ENCODE measurements at regions not wholly inside any gene's neighbourhood (a gene's known extent, or its start where the extent isn't known, plus 50 kb on each side); places are given as distances from the start of the nearest gene placed in this dataset.

DNA sequence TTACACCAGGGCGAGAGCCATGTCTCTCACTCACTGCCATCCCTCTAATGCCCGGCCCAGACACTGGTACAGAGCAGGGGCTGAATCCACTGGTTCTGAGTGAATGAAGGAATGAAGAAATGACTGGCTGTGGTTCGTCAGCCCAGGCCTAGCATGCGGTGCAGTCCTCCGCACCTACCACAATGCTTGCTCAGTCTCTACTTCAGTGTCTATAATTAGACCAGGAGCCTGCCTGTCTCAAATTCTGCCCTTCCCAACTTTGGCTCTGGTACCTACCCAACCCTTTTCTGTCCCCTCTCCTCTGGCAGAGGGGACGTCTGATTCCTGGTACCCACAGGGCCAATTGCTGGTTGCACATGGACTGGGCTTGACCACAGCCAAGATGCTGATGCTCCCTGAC, 118.2 kb upstream of the GRIK3 start:
- TF ChIP-seq, protein P1, sequence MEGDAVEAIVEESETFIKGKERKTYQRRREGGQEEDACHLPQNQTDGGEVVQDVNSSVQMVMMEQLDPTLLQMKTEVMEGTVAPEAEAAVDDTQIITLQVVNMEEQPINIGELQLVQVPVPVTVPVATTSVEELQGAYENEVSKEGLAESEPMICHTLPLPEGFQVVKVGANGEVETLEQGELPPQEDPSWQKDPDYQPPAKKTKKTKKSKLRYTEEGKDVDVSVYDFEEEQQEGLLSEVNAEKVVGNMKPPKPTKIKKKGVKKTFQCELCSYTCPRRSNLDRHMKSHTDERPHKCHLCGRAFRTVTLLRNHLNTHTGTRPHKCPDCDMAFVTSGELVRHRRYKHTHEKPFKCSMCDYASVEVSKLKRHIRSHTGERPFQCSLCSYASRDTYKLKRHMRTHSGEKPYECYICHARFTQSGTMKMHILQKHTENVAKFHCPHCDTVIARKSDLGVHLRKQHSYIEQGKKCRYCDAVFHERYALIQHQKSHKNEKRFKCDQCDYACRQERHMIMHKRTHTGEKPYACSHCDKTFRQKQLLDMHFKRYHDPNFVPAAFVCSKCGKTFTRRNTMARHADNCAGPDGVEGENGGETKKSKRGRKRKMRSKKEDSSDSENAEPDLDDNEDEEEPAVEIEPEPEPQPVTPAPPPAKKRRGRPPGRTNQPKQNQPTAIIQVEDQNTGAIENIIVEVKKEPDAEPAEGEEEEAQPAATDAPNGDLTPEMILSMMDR (IDR thresholded peaks at IDR 0.05) = no peak

- TF ChIP-seq, protein P1 (IDR thresholded peaks at IDR 0.05) = no peak
Measured at GRCh38 chr1:37153116-37154100, 119.1 kb upstream of the GRIK3 start.

DNA sequence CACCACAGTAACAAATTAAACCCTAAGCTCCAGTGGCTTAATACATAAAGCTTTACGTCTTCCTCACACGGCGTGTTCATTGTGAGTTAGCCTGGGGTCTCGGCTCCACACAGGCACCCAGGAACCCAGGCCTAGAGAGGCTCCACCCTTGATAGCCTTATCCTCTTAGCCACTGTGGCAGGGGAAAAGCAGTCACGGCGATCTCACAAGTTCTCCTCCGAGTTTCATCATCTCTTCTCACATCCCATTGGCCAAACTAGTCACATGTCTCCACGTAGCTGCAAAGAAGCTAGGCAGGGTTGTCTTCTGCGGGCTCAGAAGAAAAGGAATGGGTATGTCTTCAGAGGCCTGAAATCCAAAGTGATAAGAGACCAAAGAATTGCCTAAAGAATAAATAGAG, 122.3 kb upstream of the GRIK3 start:
- TF ChIP-seq, protein P1 (IDR thresholded peaks at IDR 0.05) = no peak

GRCh38 chr1:37157634-37158033, 123.3 kb upstream of the GRIK3 start:
- TF ChIP-seq, protein P1 (IDR thresholded peaks at IDR 0.05) = no peak

DNA sequence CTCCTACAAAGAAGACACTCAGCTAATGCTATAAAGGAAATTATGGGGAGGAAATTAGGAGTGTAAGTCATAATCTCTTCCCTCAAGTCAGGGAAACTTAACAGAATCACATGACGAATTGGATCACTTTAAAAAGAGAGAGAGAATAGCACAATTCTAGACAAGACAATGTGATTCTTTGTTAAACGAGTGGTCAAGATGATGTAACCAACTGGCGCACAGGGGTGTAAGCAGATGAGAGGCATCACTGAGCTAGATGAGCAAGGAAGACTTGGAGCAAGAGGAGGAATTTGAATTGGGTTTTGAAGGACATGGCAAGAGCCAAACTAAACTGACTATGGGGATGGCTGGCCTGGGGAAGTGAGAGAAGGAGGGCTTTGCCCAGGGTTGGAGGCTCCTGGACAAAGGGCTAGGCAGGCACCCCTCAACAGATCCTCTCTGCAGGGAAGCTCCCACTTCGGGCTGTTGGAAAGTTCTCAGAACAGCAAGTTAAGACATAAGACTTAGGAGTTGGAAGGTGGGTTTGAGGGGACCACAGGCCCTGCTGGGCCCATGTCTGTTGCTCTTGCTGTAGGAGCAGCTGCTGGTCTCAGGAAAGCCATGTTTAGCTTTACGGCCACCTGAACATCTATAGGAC, 123.9 kb upstream of the GRIK3 start:
- TF ChIP-seq, protein P1 (IDR thresholded peaks at IDR 0.05) = no peak

GRCh38 chr1:37159102-37159501, 124.8 kb upstream of the GRIK3 start:
- TF ChIP-seq, protein P1 (IDR thresholded peaks at IDR 0.05) = no peak

- TF ChIP-seq, protein P1 (IDR thresholded peaks at IDR 0.05) = no peak
Measured at GRCh38 chr1:37161171-37161570, 126.9 kb upstream of the GRIK3 start.

Measured in LNCAP (cell line).